Epithelial cell of proximal tubule (primary cell): ENCODE measurements at regions not wholly inside any gene's neighbourhood (a gene's known extent, or its start where the extent isn't known, plus 50 kb on each side); places are given as distances from the start of the nearest gene placed in this dataset.

Experiments used
- DNase-seq: peaks from one replicate; pipeline ENCODE4 v3.0.0-alpha.2; 2011; ENCODE audit warnings: low read depth
- H3K4me3 ChIP-seq: 2 replicates; pipeline ENCODE4 v1.5.1; 2011; ENCODE audit warnings: low read depth, mild to moderate bottlenecking, low read length
- TF ChIP-seq, protein P1 (sequence below): conservative IDR thresholded peaks from 2 replicates; pipeline ENCODE4 v1.5.1; 2012; ENCODE audit warnings: low read depth, mild to moderate bottlenecking, low read length

DNA sequence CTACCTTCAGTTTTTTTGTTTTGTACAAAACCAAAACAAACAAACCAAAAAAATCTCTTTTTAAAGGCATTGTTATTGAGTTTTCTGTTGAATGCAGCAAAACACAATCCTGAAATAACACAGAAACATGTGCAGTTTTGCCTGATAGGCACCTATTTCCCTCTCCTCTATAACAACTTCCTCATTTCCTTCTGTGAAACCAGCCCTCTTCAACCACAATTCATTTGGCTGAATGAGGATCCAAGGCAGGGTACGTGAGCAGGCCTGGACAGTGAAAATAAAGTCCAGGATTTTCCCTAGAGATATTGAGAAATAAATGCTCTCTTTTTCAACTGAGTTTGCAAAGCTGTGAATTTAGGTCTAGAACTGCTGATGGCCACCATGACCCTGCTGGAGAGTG, 134.8 kb upstream of the LARP1 start:
- TF ChIP-seq, protein P1, sequence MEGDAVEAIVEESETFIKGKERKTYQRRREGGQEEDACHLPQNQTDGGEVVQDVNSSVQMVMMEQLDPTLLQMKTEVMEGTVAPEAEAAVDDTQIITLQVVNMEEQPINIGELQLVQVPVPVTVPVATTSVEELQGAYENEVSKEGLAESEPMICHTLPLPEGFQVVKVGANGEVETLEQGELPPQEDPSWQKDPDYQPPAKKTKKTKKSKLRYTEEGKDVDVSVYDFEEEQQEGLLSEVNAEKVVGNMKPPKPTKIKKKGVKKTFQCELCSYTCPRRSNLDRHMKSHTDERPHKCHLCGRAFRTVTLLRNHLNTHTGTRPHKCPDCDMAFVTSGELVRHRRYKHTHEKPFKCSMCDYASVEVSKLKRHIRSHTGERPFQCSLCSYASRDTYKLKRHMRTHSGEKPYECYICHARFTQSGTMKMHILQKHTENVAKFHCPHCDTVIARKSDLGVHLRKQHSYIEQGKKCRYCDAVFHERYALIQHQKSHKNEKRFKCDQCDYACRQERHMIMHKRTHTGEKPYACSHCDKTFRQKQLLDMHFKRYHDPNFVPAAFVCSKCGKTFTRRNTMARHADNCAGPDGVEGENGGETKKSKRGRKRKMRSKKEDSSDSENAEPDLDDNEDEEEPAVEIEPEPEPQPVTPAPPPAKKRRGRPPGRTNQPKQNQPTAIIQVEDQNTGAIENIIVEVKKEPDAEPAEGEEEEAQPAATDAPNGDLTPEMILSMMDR, result no peak
- H3K4me3 ChIP-seq, result no peak overlapping the region

DNA sequence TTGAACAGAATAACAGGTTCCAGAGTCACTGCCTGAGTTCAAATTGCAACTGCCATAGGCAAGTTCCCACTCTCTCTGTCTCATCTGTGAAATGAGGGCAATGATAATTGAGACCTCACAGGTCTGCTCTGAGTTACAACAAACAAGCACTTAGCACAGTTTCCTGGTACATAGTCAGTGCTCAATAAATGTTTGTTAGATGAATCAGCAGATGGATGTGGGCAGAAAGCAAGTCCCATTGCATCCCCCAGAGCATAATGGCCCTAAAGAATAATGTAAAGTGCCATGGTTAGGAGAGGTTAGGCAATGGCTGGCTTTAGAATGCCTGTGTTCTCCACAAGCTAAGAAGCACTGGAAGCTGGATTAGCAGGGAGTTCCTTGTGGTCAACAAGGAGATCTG, 136.5 kb upstream of the LARP1 start:
- DNase-seq, result no peak
- TF ChIP-seq, protein P1, result no peak
- H3K4me3 ChIP-seq, result no peak overlapping the region

More for the DNA sequence above, 134.8 kb upstream of the LARP1 start:
- no peak for DNase-seq

DNA sequence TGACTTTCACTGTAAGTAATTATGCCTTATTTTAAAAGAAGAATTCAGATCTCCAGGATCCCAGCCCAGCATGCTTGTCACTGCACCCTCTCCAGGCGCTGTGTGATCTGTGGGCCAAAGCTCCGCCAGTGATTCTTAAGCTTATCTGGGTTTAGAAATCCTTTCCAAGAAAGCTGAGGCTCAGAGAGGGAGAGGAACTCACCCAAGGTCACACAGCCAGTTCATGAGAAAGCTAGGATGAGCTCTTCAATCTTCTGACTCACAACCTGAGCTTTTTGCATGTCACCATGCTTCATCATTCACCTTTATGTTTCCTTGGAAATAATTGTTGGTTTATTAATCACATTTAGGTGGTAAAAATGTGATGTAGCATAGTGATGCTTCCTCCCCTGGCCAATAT, 136.6 kb upstream of the HAND1 start:
- no peak for DNase-seq
- H3K4me3 ChIP-seq, result no peak overlapping the region
- TF ChIP-seq, protein P1, result no peak

DNA sequence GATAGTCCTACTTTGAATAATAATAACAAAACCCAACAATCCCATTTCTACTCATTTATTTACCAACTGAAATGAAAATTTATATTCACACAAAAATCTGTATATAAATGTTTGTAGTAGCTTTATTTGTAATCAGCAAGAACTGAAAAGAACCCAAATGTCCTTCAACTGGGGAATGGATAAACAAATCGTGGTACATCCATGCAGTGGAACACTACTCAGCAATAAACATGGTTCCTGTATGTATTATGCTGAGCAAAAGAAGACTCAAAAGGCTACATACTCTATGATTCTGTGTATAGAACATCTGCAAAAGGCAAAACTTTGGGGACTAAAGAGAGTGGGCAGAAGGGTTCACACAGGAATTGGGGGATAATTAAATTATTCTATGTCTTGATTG, 136.1 kb upstream of the HAND1 start:
- no peak overlapping the region for H3K4me3 ChIP-seq
- TF ChIP-seq, protein P1, result no peak
- no peak for DNase-seq

DNA sequence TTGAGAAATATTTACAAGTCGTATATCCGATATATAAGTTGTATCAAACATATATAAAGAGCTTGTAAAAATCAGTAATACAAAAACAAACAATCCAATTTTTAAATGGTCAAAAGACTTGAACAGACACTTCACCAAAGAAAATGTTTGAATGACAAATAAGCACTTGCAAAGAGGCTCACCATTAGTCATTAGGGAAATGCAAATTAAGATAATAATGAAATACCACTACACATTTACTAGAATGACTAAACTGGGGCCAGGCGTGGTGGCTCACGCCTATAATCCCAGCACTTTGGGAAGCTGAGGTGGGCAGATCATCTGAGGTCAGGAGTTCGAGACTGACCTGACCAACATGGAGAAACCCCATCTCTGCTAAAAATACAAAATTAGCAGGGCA, 134.6 kb upstream of the HAND1 start:
- no peak for DNase-seq
- TF ChIP-seq, protein P1, result no peak
- no peak overlapping the region for H3K4me3 ChIP-seq

DNA sequence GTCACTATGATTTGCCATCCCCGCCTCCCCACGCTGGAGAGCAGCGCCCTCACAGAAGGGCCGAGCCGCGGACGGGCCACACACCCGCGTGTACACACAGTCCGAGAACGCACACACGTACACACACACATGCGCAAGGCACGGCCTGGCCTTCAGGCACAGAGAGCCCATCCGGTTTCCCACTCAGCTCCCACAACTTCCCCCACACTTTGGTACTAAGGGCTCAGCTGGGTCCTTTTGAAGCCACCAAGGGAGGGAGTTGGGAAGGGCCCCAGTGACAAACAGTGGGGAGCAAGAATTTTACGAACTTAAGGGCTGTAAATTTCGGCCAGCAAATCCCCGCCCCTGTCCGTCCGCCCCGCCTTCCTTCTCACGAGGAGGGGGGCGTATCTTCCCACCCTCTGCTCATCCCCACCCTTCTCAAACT, 133.3 kb upstream of the HAND1 start:
- no peak for DNase-seq

More for the DNA sequence above, 133.3 kb upstream of the HAND1 start:
- TF ChIP-seq, protein P1, result no peak
- peak overlapping the region; percentile 48 for H3K4me3 ChIP-seq
